ENCODE measurements at regions not wholly inside any gene's neighbourhood (a gene's known extent, or its start where the extent isn't known, plus 50 kb on each side); places are given as distances from the start of the nearest gene placed in this dataset.

GRCh38 chr6:24997905-24998304 is 62.1 kb upstream of the RIPOR2 start:
- H3K4me2 ChIP-seq = peak overlapping the region; percentile 73
- no peak for TF ChIP-seq Cebpa-rat (IDR thresholded peaks at IDR 0.05)
- no peaks in the 10 kb centered on the region for H3K36me3 ChIP-seq
- H3K27me3 ChIP-seq = no peaks in the 10 kb centered on the region
- H3K4me3 ChIP-seq = no peak overlapping the region
- H4K20me1 ChIP-seq = no peaks in the 10 kb centered on the region
- peak overlapping the region; percentile 29; the same call in 1 of the 2 replicates for H3K27ac ChIP-seq
- H3K9ac ChIP-seq = no peak overlapping the region
- peaks cover 29% of the 10 kb centered on the region for H3K4me1 ChIP-seq
- H3K9me3 ChIP-seq = peaks cover 10% of the 10 kb centered on the region

- Histone ChIP-seq H3K4me1 (peaks cover 31% of the 10 kb centered on the region), H3K4me3 (no peak overlapping the region), H3K9ac (no peak overlapping the region), H4K20me1 (no peaks in the 10 kb centered on the region), H3K4me2 (no peak overlapping the region), H3K27me3 (no peaks in the 10 kb centered on the region), H3K9me3 (peaks cover 4% of the 10 kb centered on the region; the same call in 1 of the 2 replicates), H3K27ac (no peak overlapping the region), H3K36me3 (no peaks in the 10 kb centered on the region)
- no peak for TF ChIP-seq Cebpa-rat (IDR thresholded peaks at IDR 0.05)
Measured at GRCh38 chr6:25002326-25003091, 66.7 kb upstream of the RIPOR2 start.

- H3K27me3 ChIP-seq = no peaks in the 10 kb centered on the region
- H4K20me1 ChIP-seq = no peaks in the 10 kb centered on the region
- TF ChIP-seq Cebpa-rat (IDR thresholded peaks at IDR 0.05) = no peak
- H3K9me3 ChIP-seq = peaks cover 4% of the 10 kb centered on the region; the same call in 1 of the 2 replicates
- H3K4me2 ChIP-seq = no peak overlapping the region
- H3K9ac ChIP-seq = no peak overlapping the region
- peaks cover 36% of the 10 kb centered on the region for H3K4me1 ChIP-seq
- H3K4me3 ChIP-seq = no peak overlapping the region
- no peaks in the 10 kb centered on the region for H3K36me3 ChIP-seq
- H3K27ac ChIP-seq = no peak overlapping the region
Measured at GRCh38 chr6:25004357-25004756, 68.6 kb upstream of the RIPOR2 start.

GRCh38 chr6:25005010-25005409 is 69.2 kb upstream of the RIPOR2 start:
- TF ChIP-seq Cebpa-rat (IDR thresholded peaks at IDR 0.05) = no peak
- no peak overlapping the region for H3K9ac ChIP-seq
- no peak overlapping the region for H3K4me3 ChIP-seq
- no peaks in the 10 kb centered on the region for H3K27me3 ChIP-seq
- H3K27ac ChIP-seq = no peak overlapping the region
- H3K4me2 ChIP-seq = no peak overlapping the region
- H3K9me3 ChIP-seq = peaks cover 4% of the 10 kb centered on the region; the same call in 1 of the 2 replicates
- H3K36me3 ChIP-seq = no peaks in the 10 kb centered on the region
- no peaks in the 10 kb centered on the region for H4K20me1 ChIP-seq
- H3K4me1 ChIP-seq = peaks cover 43% of the 10 kb centered on the region

GRCh38 chr6:25006075-25006474 is 70.3 kb upstream of the RIPOR2 start:
- H3K4me2 ChIP-seq = peak overlapping the region; percentile 83
- H3K4me3 ChIP-seq = no peak overlapping the region
- peaks cover 52% of the 10 kb centered on the region for H3K4me1 ChIP-seq
- no peak for TF ChIP-seq Cebpa-rat (IDR thresholded peaks at IDR 0.05)
- H3K9ac ChIP-seq = no peak overlapping the region
- no peaks in the 10 kb centered on the region for H3K36me3 ChIP-seq
- peaks cover 4% of the 10 kb centered on the region; the same call in 1 of the 2 replicates for H3K9me3 ChIP-seq
- no peaks in the 10 kb centered on the region for H3K27me3 ChIP-seq
- H4K20me1 ChIP-seq = no peaks in the 10 kb centered on the region
- peak overlapping the region; percentile 88 for H3K27ac ChIP-seq

GRCh38 chr6:25006565-25007001 is 70.8 kb upstream of the RIPOR2 start:
- no peaks in the 10 kb centered on the region for H4K20me1 ChIP-seq
- peak overlapping the region; percentile 25; the same call in 1 of the 2 replicates for H3K4me3 ChIP-seq
- H3K4me1 ChIP-seq = peaks cover 52% of the 10 kb centered on the region
- H3K36me3 ChIP-seq = no peaks in the 10 kb centered on the region
- H3K9me3 ChIP-seq = peaks cover 4% of the 10 kb centered on the region; the same call in 1 of the 2 replicates
- H3K27me3 ChIP-seq = no peaks in the 10 kb centered on the region
- H3K4me2 ChIP-seq = peak overlapping the region; percentile 83
- peak overlapping the region; percentile 88 for H3K27ac ChIP-seq
- no peak for TF ChIP-seq Cebpa-rat (IDR thresholded peaks at IDR 0.05)
- peak overlapping the region; percentile 74 for H3K9ac ChIP-seq

- Histone ChIP-seq H3K9ac (peak overlapping the region; percentile 74; the same call in 1 of the 2 replicates), H3K4me3 (0 out of 2 replicates have a peak overlapping the region, but pooled peaks have one; percentile 25), H3K27me3 (no peaks in the 10 kb centered on the region), H4K20me1 (no peaks in the 10 kb centered on the region), H3K9me3 (no peaks in the 10 kb centered on the region), H3K4me1 (peaks cover 52% of the 10 kb centered on the region), H3K27ac (peak overlapping the region; percentile 88), H3K4me2 (peak overlapping the region; percentile 83), H3K36me3 (no peaks in the 10 kb centered on the region)
- no peak for TF ChIP-seq Cebpa-rat (IDR thresholded peaks at IDR 0.05)
Measured at GRCh38 chr6:25007269-25007699, 71.5 kb upstream of the RIPOR2 start.

- no peaks in the 10 kb centered on the region for H3K36me3 ChIP-seq
- H3K4me2 ChIP-seq = peak overlapping the region; percentile 83
- H3K9ac ChIP-seq = peak overlapping the region; percentile 59
- H3K4me3 ChIP-seq = no peak overlapping the region
- no peaks in the 10 kb centered on the region for H4K20me1 ChIP-seq
- no peak for TF ChIP-seq Cebpa-rat (IDR thresholded peaks at IDR 0.05)
- H3K27me3 ChIP-seq = no peaks in the 10 kb centered on the region
- no peaks in the 10 kb centered on the region for H3K9me3 ChIP-seq
- peak overlapping the region; percentile 88 for H3K27ac ChIP-seq
- H3K4me1 ChIP-seq = peaks cover 52% of the 10 kb centered on the region
Measured at GRCh38 chr6:25008707-25009392, 73.1 kb upstream of the RIPOR2 start.

- Histone ChIP-seq H3K4me2 (peak overlapping the region; percentile 83), H3K4me1 (peaks cover 52% of the 10 kb centered on the region)
Measured at GRCh38 chr6:25009393-25009710, 73.6 kb upstream of the RIPOR2 start.

GRCh38 chr6:25010176-25010575 is 74.4 kb upstream of the RIPOR2 start:
- Histone ChIP-seq H3K4me2 (peak overlapping the region; percentile 83), H3K4me1 (peaks cover 52% of the 10 kb centered on the region), H4K20me1 (no peaks in the 10 kb centered on the region), H3K4me3 (no peak overlapping the region), H3K9me3 (no peaks in the 10 kb centered on the region), H3K9ac (no peak overlapping the region), H3K27me3 (no peaks in the 10 kb centered on the region), H3K36me3 (no peaks in the 10 kb centered on the region), H3K27ac (peak overlapping the region; percentile 88)
- no peak for TF ChIP-seq Cebpa-rat (IDR thresholded peaks at IDR 0.05)

More at GRCh38 chr6:25009393-25009710, 73.6 kb upstream of the RIPOR2 start:
- H3K27ac ChIP-seq = peak overlapping the region; percentile 88
- no peak overlapping the region for H3K4me3 ChIP-seq
- H3K36me3 ChIP-seq = no peaks in the 10 kb centered on the region
- no peaks in the 10 kb centered on the region for H3K27me3 ChIP-seq
- no peaks in the 10 kb centered on the region for H3K9me3 ChIP-seq
- H3K9ac ChIP-seq = peak overlapping the region; percentile 59
- TF ChIP-seq Cebpa-rat (IDR thresholded peaks at IDR 0.05) = no peak
- no peaks in the 10 kb centered on the region for H4K20me1 ChIP-seq

All from BLaER1 (cell line).